A549 (cell line): ENCODE measurements at regions not wholly inside any gene's neighbourhood (a gene's known extent, or its start where the extent isn't known, plus 50 kb on each side); places are given as distances from the start of the nearest gene placed in this dataset.
A peak's percentile ranks its signal among the peaks of the same experiment; 100 is the strongest.

Experiments used
- ATAC-seq, 2 experiments: fragments of 200-7000 bp in 1 of 2; fragments of >200 bp in 1 of 2; cut with Nextera tagmentation in 1 of 2; cut with Tn5 transposase in 1 of 2; 3 replicates each; pipeline versions ENCODE4 v1.8.0 to v1.9.1; 2018 to 2020; ENCODE audit warnings: mild to moderate bottlenecking in 1 of 2, moderate library complexity in 1 of 2
- CTCF ChIA-PET: fragments of 300-600 bp; sonication (Branson Sonifier 250); formaldehyde crosslinking; extraction: SDS; loops from one replicate; lab custom pipeline; 2021; ENCODE audit warnings: antibody characterized with exemption, inconsistent platforms; lab: Yijun Ruan, JAX
- POLR2A ChIA-PET: fragments of 350-600 bp; formaldehyde crosslinking; extraction: SDS; loops from one replicate; lab custom pipeline; 2021; ENCODE audit warnings: antibody characterized with exemption, inconsistent platforms; lab: Yijun Ruan, JAX
- DNase-seq, 2 experiments: peaks; one replicate each; pipeline versions ENCODE4 v3.0.0 to v3.0.0-alpha.2; 2011 to 2016; ENCODE audit warnings: low read depth in 1 of 2, low spot score in 1 of 2
- FAIRE-seq: peaks from 2 replicates; lab custom pipeline; 2011; peaks lifted over from hg19 to GRCh38; lab: Jason Lieb, UNC
- H3K27ac ChIP-seq, 2 experiments: fragments of >200 bp; sonication (Bioruptor Twin); formaldehyde crosslinking; 3 replicates each; pipeline ENCODE4 v1.5.1; 2016 to 2017
- H3K4me1 ChIP-seq: fragments of >200 bp; sonication (Bioruptor Twin); formaldehyde crosslinking; 3 replicates; pipeline ENCODE4 v1.6.1; 2016
- H3K4me2 ChIP-seq: fragments of >200 bp; sonication (Bioruptor Twin); formaldehyde crosslinking; 3 replicates; pipeline ENCODE4 v1.6.1; 2016
- H3K4me3 ChIP-seq: fragments of >200 bp; sonication (Bioruptor Twin); formaldehyde crosslinking; 3 replicates; pipeline ENCODE4 v1.5.1; 2016
- H3K9me3 ChIP-seq: fragments of >200 bp; sonication (Bioruptor Twin); formaldehyde crosslinking; 3 replicates; pipeline ENCODE4 v1.6.1; 2016
- CHD4 ChIP-seq: fragments of 200-600 bp; sonication (generic); IDR thresholded peaks from 2 replicates; pipeline ENCODE4 v1.6.1; 2016; ENCODE audit warnings: antibody characterized with exemption, mild to moderate bottlenecking, borderline replicate concordance
- CTCF ChIP-seq: fragments of >200 bp; sonication (Bioruptor Twin); formaldehyde crosslinking; IDR thresholded peaks from 3 replicates; pipeline ENCODE4 v1.5.1; 2016
- FOSB ChIP-seq: fragments of 250-450 bp; sonication (Bioruptor Pico); IDR thresholded peaks from 2 replicates; pipeline ENCODE4 v1.5.0; 2020; ENCODE audit warnings: mild to moderate bottlenecking, moderate library complexity
- FOSL2 ChIP-seq, 2 experiments: fragments of 450-650 bp in 1 of 2; fragments of >200 bp in 1 of 2; sonication (Bioruptor Twin) in 1 of 2; formaldehyde crosslinking; IDR thresholded peaks; 2 replicates each; pipeline versions ENCODE4 v1.5.0 to v1.6.1; 2016 to 2020; ENCODE audit warnings: mild to moderate bottlenecking in 1 of 2, moderate library complexity in 1 of 2
- HOXB13 ChIP-seq: fragments of 250-450 bp; sonication (Bioruptor Pico); IDR thresholded peaks from 2 replicates; pipeline ENCODE4 v1.5.0; 2020; ENCODE audit warnings: low read depth, mild to moderate bottlenecking, moderate library complexity
- HOXB5 ChIP-seq: fragments of 250-450 bp; sonication (Bioruptor Pico); IDR thresholded peaks from 2 replicates; pipeline ENCODE4 v1.5.0; 2020; ENCODE audit warnings: mild to moderate bottlenecking, moderate library complexity
- KDM5A ChIP-seq: fragments of 200-600 bp; sonication (generic); IDR thresholded peaks from 2 replicates; pipeline ENCODE4 v1.6.1; 2016; ENCODE audit warnings: antibody characterized with exemption, mild to moderate bottlenecking
- MAFK ChIP-seq: fragments of 450-650 bp; IDR thresholded peaks from 2 replicates; pipeline ENCODE4 v1.6.1; 2014; ENCODE audit not compliant: partially characterized antibody
- PHF8 ChIP-seq: fragments of 200-600 bp; sonication (generic); IDR thresholded peaks from 2 replicates; pipeline ENCODE4 v1.6.1; 2016; ENCODE audit warnings: low read depth, mild to moderate bottlenecking, antibody characterized with exemption, moderate library complexity, borderline replicate concordance
- RARB ChIP-seq: fragments of 250-450 bp; sonication (Bioruptor Pico); IDR thresholded peaks from 2 replicates; pipeline ENCODE4 v1.8.0; 2021; ENCODE audit warnings: mild to moderate bottlenecking, moderate library complexity
- RFX5 ChIP-seq: fragments of 450-650 bp; IDR thresholded peaks from 2 replicates; pipeline ENCODE4 v1.7.1; 2014; ENCODE audit warnings: antibody characterized with exemption, mild to moderate bottlenecking, moderate library complexity
- TP53 ChIP-seq: fragments of 250-450 bp; sonication (Bioruptor Pico); IDR thresholded peaks from 2 replicates; pipeline ENCODE4 v1.5.0; 2021; ENCODE audit warnings: mild to moderate bottlenecking, moderate library complexity
- ZFP36 ChIP-seq: fragments of 450-650 bp; IDR thresholded peaks from 2 replicates; pipeline ENCODE4 v1.6.1; 2014; ENCODE audit warnings: borderline replicate concordance; ENCODE audit not compliant: partially characterized antibody
- ZNF302 ChIP-seq: fragments of 250-450 bp; sonication (Bioruptor Pico); IDR thresholded peaks from 2 replicates; pipeline ENCODE4 v1.9.0; 2021; ENCODE audit warnings: inconsistent platforms, mild to moderate bottlenecking, moderate library complexity
- WGBS: methylation state at CpG from one replicate; pipeline ENCODE4 v1.1.6; 2017; ENCODE audit errors: missing lambda C conversion rate; 5-methylcytosine and 5-hydroxymethylcytosine counted together
- TF ChIP-seq, protein P1 (sequence below): fragments of 450-650 bp; IDR thresholded peaks from 2 replicates; pipeline ENCODE4 v1.6.1; 2014; ENCODE audit warnings: antibody characterized with exemption
- TF ChIP-seq, protein P2 (sequence below): fragments of 250-450 bp; sonication (Bioruptor Pico); IDR thresholded peaks from 2 replicates; pipeline ENCODE4 v1.5.0; 2021; ENCODE audit warnings: mild to moderate bottlenecking, moderate library complexity, borderline replicate concordance
- TF ChIP-seq, protein P3 (sequence below): fragments of >200 bp; sonication (Bioruptor Twin); formaldehyde crosslinking; IDR thresholded peaks from 3 replicates; pipeline ENCODE4 v1.6.1; 2016
- TF ChIP-seq, protein P4 (sequence below): IDR thresholded peaks from 2 replicates; pipeline ENCODE4 v1.6.1; 2012
- TF ChIP-seq, protein P5 (sequence below): fragments of 150-350 bp; IDR thresholded peaks from 2 replicates; pipeline ENCODE4 v1.6.1; 2014; ENCODE audit warnings: low read depth, mild to moderate bottlenecking, low read length

- POLR2A ChIA-PET = no interaction called here
- no peak for DNase-seq
- Histone ChIP-seq H3K4me2 (no peak overlapping the region), H3K9me3 (no peaks in the 10 kb centered on the region), H3K4me1 (no peaks in the 10 kb centered on the region), H3K4me3 (no peak overlapping the region), H3K27ac (no peak overlapping the region)
- FAIRE-seq = no peak
- CTCF ChIA-PET = no interaction called here
- TF ChIP-seq, protein P1, sequence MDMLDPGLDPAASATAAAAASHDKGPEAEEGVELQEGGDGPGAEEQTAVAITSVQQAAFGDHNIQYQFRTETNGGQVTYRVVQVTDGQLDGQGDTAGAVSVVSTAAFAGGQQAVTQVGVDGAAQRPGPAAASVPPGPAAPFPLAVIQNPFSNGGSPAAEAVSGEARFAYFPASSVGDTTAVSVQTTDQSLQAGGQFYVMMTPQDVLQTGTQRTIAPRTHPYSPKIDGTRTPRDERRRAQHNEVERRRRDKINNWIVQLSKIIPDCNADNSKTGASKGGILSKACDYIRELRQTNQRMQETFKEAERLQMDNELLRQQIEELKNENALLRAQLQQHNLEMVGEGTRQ = no peak
- TF ChIP-seq, protein P2, sequence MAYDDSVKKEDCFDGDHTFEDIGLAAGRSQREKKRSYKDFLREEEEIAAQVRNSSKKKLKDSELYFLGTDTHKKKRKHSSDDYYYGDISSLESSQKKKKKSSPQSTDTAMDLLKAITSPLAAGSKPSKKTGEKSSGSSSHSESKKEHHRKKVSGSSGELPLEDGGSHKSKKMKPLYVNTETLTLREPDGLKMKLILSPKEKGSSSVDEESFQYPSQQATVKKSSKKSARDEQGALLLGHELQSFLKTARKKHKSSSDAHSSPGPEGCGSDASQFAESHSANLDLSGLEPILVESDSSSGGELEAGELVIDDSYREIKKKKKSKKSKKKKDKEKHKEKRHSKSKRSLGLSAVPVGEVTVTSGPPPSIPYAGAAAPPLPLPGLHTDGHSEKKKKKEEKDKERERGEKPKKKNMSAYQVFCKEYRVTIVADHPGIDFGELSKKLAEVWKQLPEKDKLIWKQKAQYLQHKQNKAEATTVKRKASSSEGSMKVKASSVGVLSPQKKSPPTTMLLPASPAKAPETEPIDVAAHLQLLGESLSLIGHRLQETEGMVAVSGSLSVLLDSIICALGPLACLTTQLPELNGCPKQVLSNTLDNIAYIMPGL (CRISPR knock-in tag) = no peak
- no peak for TF ChIP-seq HOXB5
- TF ChIP-seq CHD4 = no peak
- ATAC-seq = no peak
- 24% methylated on average over 3 of the region's 3 CpGs for WGBS
Measured at GRCh38 chr6:9784786-9785185, 630.1 kb downstream of the TFAP2A start.

DNA sequence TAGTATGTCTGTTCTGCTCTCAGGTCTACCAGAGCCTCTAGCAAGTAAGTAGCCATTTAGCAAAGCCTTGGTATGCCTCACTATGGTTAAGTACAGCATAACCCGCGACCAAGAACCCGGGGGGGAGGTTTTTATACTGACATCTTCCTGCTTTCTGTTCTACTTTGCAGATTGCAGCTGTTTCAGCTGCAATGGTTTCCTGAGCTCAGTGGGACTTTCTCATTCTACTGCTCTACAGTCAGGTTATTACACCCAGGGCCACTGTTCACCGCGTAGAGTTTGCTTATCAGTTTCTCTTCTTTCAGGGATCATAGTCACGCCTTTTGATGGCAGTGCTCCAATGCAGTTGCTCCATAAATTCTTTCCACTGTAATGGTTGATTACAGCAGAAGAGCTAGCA is 631.3 kb downstream of the TFAP2A start:
- no peak for TF ChIP-seq RARB (CRISPR knock-in tag)
- TF ChIP-seq HOXB13 (CRISPR knock-in tag) = no peak
- TF ChIP-seq TP53 (CRISPR knock-in tag) = no peak
- no peak for TF ChIP-seq CTCF
- WGBS = 82% methylated on average over 6 of the region's 6 CpGs
- H3K9me3 ChIP-seq = no peaks in the 10 kb centered on the region
- H3K27ac ChIP-seq = no peak overlapping the region
- no peak overlapping the region for H3K4me3 ChIP-seq
- CTCF ChIA-PET = no interaction called here
- ATAC-seq (no peak), DNase-seq (no peak), FAIRE-seq (no peak)
- POLR2A ChIA-PET = no interaction called here
- H3K4me1 ChIP-seq = no peaks in the 10 kb centered on the region
- no peak overlapping the region for H3K4me2 ChIP-seq

DNA sequence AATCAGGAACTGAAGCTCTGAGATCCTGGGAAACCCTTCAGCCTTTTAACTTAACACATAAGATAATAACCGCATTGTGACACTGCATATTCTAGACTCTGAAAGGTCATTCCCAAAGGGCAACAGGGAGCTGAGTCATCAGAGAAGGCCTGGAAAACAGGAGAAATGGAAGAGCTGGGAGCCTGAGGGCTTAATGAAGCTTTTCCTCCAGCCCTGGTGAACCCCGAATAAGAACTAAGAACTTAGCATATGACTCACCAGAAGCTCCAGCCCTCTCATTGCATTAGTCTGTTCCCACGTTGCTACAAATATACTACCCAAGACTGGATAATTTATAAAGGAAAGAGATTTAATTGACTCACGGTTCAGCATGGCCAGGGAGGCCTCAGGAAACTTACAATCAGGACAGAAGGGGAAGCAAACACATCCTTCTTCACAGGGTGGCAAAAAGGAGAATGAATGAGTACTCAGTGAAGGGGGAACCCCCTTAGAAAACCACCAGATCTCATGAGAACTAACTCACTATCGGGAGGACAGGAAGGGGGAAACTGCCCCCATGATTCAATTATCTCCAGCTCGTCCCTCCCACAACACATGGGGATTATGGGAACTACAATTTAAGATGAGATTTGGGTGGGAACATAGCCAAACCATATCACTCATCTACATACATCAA is 648.5 kb downstream of the TFAP2A start:
- TF ChIP-seq FOSL2 (IDR thresholded peaks at IDR 0.05) (no peak), FOSL2 (CRISPR knock-in tag; IDR thresholded peaks at IDR 0.05) (peak; percentile 42; the same call in 1 of the 2 replicates), MAFK (peak; percentile 66)
- TF ChIP-seq, protein P3, sequence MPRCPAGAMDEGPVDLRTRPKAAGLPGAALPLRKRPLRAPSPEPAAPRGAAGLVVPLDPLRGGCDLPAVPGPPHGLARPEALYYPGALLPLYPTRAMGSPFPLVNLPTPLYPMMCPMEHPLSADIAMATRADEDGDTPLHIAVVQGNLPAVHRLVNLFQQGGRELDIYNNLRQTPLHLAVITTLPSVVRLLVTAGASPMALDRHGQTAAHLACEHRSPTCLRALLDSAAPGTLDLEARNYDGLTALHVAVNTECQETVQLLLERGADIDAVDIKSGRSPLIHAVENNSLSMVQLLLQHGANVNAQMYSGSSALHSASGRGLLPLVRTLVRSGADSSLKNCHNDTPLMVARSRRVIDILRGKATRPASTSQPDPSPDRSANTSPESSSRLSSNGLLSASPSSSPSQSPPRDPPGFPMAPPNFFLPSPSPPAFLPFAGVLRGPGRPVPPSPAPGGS = no peak
- TF ChIP-seq, all 56 proteins: peak for 2
- FAIRE-seq = no peak
- ChIA-PET POLR2A (no interaction called here), CTCF (no interaction called here)
- Histone ChIP-seq H3K4me2 (peak overlapping the region; percentile 42), H3K9me3 (no peaks in the 10 kb centered on the region), H3K27ac (peak overlapping the region; percentile 58 to 72), H3K4me3 (no peak overlapping the region), H3K4me1 (peaks cover 12% of the 10 kb centered on the region; the same call in 2 of the 3 replicates)
- peak; percentile 54 to 77 for ATAC-seq
- WGBS = 38% methylated on average over 6 of the region's 6 CpGs
- peak; percentile 5 to 60 for DNase-seq

DNA sequence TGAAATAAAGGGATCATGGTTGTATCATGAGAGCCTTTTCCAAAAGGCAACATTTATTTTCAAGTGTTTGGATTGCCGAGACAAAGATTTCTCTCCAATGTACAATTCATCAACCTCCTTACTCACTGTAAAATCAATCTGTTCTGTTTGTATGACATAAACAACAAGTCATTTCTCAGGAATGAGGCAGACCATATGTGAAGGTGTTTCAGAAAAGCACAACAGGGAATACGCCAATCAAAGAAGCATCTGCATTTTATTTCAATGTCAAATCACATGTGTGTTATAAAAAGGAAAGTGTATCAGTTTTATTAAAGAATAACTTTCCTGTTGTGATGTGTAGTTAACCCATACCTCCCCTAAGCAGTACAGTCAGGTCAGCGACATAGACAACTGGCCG is 653.7 kb downstream of the TFAP2A start:
- H3K9me3 ChIP-seq = no peaks in the 10 kb centered on the region
- H3K4me2 ChIP-seq = no peak overlapping the region
- FAIRE-seq (no peak), DNase-seq (no peak), ATAC-seq (no peak)
- ChIA-PET CTCF (no interaction called here), POLR2A (no interaction called here)
- no peak overlapping the region for H3K4me3 ChIP-seq
- H3K4me1 ChIP-seq = peaks cover 6% of the 10 kb centered on the region; the same call in 1 of the 3 replicates
- H3K27ac ChIP-seq = no peak overlapping the region
- WGBS = 91% methylated on average over 4 of the region's 4 CpGs
- TF ChIP-seq ZFP36 = no peak
- no peak for TF ChIP-seq PHF8
- TF ChIP-seq KDM5A = no peak
- no peak for TF ChIP-seq RFX5
- TF ChIP-seq, protein P4, sequence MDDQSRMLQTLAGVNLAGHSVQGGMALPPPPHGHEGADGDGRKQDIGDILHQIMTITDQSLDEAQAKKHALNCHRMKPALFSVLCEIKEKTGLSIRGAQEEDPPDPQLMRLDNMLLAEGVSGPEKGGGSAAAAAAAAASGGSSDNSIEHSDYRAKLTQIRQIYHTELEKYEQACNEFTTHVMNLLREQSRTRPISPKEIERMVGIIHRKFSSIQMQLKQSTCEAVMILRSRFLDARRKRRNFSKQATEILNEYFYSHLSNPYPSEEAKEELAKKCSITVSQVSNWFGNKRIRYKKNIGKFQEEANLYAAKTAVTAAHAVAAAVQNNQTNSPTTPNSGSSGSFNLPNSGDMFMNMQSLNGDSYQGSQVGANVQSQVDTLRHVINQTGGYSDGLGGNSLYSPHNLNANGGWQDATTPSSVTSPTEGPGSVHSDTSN = no peak
- no peak for TF ChIP-seq HOXB5
- TF ChIP-seq, protein P3 = no peak
- TF ChIP-seq, protein P5, sequence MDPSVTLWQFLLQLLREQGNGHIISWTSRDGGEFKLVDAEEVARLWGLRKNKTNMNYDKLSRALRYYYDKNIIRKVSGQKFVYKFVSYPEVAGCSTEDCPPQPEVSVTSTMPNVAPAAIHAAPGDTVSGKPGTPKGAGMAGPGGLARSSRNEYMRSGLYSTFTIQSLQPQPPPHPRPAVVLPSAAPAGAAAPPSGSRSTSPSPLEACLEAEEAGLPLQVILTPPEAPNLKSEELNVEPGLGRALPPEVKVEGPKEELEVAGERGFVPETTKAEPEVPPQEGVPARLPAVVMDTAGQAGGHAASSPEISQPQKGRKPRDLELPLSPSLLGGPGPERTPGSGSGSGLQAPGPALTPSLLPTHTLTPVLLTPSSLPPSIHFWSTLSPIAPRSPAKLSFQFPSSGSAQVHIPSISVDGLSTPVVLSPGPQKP = no peak
- TF ChIP-seq FOSB (CRISPR knock-in tag) = no peak
- TF ChIP-seq ZNF302 (CRISPR knock-in tag) = no peak
